MM.1S (cell line): ENCODE measurements at regions not wholly inside any gene's neighbourhood (a gene's known extent, or its start where the extent isn't known, plus 50 kb on each side); places are given as distances from the start of the nearest gene placed in this dataset.

ENCODE experiments used
- CTCF ChIP-seq: fragments of 300-600 bp; sonication (generic); IDR thresholded peaks from 2 replicates; pipeline ENCODE4 v1.5.1; 2016; ENCODE audit warnings: antibody characterized with exemption, low read length, mixed read lengths
- EZH2 ChIP-seq: fragments of 300-600 bp; sonication (generic); optimal IDR thresholded peaks from 2 replicates; pipeline ENCODE3; 2017; ENCODE audit warnings: low read depth, mild to moderate bottlenecking, antibody characterized with exemption, low read length, mixed read lengths

GRCh38 chr1:58839846-58840835 is 56.3 kb upstream of the JUN start:
- TF ChIP-seq EZH2 (no peak), CTCF (no peak)
